ENCODE measurements at regions not wholly inside any gene's neighbourhood (a gene's known extent, or its start where the extent isn't known, plus 50 kb on each side); places are given as distances from the start of the nearest gene placed in this dataset.

- Mint-ChIP-seq H3K27ac (ENCODE audit: unreplicated experiment) (no peak overlapping the region), H3K4me3 (ENCODE audit: unreplicated experiment) (no peak overlapping the region), H3K9me3 (ENCODE audit: unreplicated experiment) (no peaks in the 10 kb centered on the region), H3K36me3 (ENCODE audit: unreplicated experiment) (no peaks in the 10 kb centered on the region), H3K27me3 (ENCODE audit: unreplicated experiment) (peaks cover 4% of the 10 kb centered on the region), H3K4me1 (ENCODE audit: unreplicated experiment) (peaks cover 2% of the 10 kb centered on the region)
- no peak for DNase-seq (ENCODE audit: extremely low spot score, unreplicated experiment)
- no peak for TF ChIP-seq CTCF (IDR thresholded peaks at IDR 0.05)
Measured at GRCh38 chr6:91045161-91045560, 458.3 kb upstream of the MAP3K7 start.

- peaks cover 2% of the 10 kb centered on the region for H3K4me1 Mint-ChIP-seq (ENCODE audit: unreplicated experiment)
Measured at GRCh38 chr6:91043751-91044150, 456.9 kb upstream of the MAP3K7 start.

GRCh38 chr6:91042656-91043055 lies 455.8 kb upstream of the MAP3K7 start:
- Mint-ChIP-seq H3K27ac (ENCODE audit: unreplicated experiment) (no peak overlapping the region), H3K27me3 (ENCODE audit: unreplicated experiment) (peaks cover 7% of the 10 kb centered on the region), H3K36me3 (ENCODE audit: unreplicated experiment) (no peaks in the 10 kb centered on the region), H3K4me1 (ENCODE audit: unreplicated experiment) (peaks cover 2% of the 10 kb centered on the region), H3K4me3 (ENCODE audit: unreplicated experiment) (no peak overlapping the region), H3K9me3 (ENCODE audit: unreplicated experiment) (no peaks in the 10 kb centered on the region)
- TF ChIP-seq CTCF (IDR thresholded peaks at IDR 0.05): no peak
- no peak for DNase-seq (ENCODE audit: extremely low spot score, unreplicated experiment)

More at GRCh38 chr6:91043751-91044150, 456.9 kb upstream of the MAP3K7 start:
- DNase-seq (ENCODE audit: extremely low spot score, unreplicated experiment): no peak
- TF ChIP-seq CTCF (IDR thresholded peaks at IDR 0.05): no peak
- H3K27me3 Mint-ChIP-seq (ENCODE audit: unreplicated experiment): peaks cover 4% of the 10 kb centered on the region
- H3K9me3 Mint-ChIP-seq (ENCODE audit: unreplicated experiment): no peaks in the 10 kb centered on the region
- H3K4me3 Mint-ChIP-seq (ENCODE audit: unreplicated experiment): no peak overlapping the region
- H3K27ac Mint-ChIP-seq (ENCODE audit: unreplicated experiment): no peak overlapping the region
- H3K36me3 Mint-ChIP-seq (ENCODE audit: unreplicated experiment): no peaks in the 10 kb centered on the region

- Mint-ChIP-seq H3K4me1 (ENCODE audit: unreplicated experiment) (peaks cover 6% of the 10 kb centered on the region), H3K27me3 (ENCODE audit: unreplicated experiment) (peaks cover 24% of the 10 kb centered on the region), H3K27ac (ENCODE audit: unreplicated experiment) (no peak overlapping the region), H3K4me3 (ENCODE audit: unreplicated experiment) (no peak overlapping the region), H3K9me3 (ENCODE audit: unreplicated experiment) (no peaks in the 10 kb centered on the region), H3K36me3 (ENCODE audit: unreplicated experiment) (no peaks in the 10 kb centered on the region)
- no peak for DNase-seq (ENCODE audit: extremely low spot score, unreplicated experiment)
- no peak for TF ChIP-seq CTCF (IDR thresholded peaks at IDR 0.05)
Measured at GRCh38 chr6:91033964-91034363, 447.1 kb upstream of the MAP3K7 start.

GRCh38 chr6:91031581-91031980 lies 444.7 kb upstream of the MAP3K7 start:
- H3K9me3 Mint-ChIP-seq (ENCODE audit: unreplicated experiment): no peaks in the 10 kb centered on the region
- H3K27ac Mint-ChIP-seq (ENCODE audit: unreplicated experiment): no peak overlapping the region
- H3K4me3 Mint-ChIP-seq (ENCODE audit: unreplicated experiment): no peak overlapping the region
- TF ChIP-seq CTCF (IDR thresholded peaks at IDR 0.05): no peak
- no peaks in the 10 kb centered on the region for H3K36me3 Mint-ChIP-seq (ENCODE audit: unreplicated experiment)
- peaks cover 6% of the 10 kb centered on the region for H3K4me1 Mint-ChIP-seq (ENCODE audit: unreplicated experiment)
- peaks cover 26% of the 10 kb centered on the region for H3K27me3 Mint-ChIP-seq (ENCODE audit: unreplicated experiment)
- DNase-seq (ENCODE audit: extremely low spot score, unreplicated experiment): no peak

Measured in osteocyte (in vitro differentiated cells).